Glomerular visceral epithelial cell (primary cell): ENCODE measurements at regions not wholly inside any gene's neighbourhood (a gene's known extent, or its start where the extent isn't known, plus 50 kb on each side); places are given as distances from the start of the nearest gene placed in this dataset.

Experiments used
- DNase-seq: peaks from one replicate; pipeline ENCODE4 v3.0.0-alpha.2; 2016; ENCODE audit errors: extremely low spot score

DNA sequence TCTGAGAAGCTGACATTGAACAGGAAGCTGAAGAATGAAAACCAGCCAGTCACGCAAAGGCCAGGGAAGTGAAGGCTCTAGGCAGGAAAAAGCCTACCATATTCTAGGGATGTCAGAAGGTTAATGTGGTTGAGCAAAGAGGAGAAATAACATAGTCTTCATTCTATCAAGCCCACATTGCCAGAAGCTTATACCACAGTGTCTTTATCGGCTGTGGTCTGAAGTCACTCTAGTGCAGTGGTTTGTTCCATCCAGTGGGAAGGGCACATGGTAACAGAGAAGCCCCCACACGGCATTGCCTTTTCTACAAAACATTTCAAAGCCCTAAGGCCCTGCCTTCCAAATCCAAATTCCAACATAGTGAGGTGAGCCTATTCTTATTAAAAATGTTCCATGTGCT is 311.3 kb downstream of the TNS1 start:
- no peak for DNase-seq

DNA sequence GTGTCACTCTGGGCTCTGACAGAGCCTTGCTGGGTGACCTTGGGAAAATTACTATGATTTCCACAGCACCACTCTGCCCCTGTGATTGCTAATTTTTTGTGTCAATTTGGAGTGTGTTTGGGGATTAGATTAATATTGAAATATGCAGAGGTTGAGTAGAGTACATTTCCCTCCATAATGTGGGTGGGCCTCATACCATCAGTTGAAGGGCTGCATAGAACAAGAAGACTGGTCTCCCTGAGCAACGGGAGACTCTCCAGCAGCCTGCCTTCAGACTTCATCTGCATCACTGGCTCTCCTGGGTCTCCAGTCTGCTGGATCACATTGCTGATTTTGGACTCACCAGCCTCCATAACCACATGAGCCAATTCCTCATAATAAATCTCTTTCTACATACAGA is 313.7 kb downstream of the TNS1 start:
- DNase-seq = no peak

DNA sequence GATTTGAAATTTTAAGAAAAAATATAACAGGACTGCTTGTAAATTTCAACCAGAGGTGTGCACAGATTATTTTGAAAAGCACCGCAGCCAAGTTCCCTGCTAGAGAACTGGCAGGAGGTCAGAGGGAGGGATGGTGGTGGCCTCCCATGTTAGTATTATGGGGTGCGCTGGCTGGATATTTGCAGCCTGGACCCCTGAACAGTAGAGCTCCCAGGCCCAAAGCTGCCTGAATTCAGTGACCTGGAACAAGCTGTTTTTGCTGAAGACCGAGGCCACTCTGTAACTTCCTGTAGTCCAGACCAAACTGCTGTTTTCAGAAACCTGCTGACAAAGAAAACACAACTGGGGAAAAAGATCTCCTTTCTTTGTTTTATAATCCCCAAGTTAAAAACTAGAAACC is 314.3 kb downstream of the TNS1 start:
- no peak for DNase-seq

GRCh38 chr2:217687771-217688170 is 315.0 kb downstream of the TNS1 start:
- no peak for DNase-seq

GRCh38 chr2:217685255-217685605 is 317.6 kb downstream of the TNS1 start:
- DNase-seq = peak; percentile 75

DNA sequence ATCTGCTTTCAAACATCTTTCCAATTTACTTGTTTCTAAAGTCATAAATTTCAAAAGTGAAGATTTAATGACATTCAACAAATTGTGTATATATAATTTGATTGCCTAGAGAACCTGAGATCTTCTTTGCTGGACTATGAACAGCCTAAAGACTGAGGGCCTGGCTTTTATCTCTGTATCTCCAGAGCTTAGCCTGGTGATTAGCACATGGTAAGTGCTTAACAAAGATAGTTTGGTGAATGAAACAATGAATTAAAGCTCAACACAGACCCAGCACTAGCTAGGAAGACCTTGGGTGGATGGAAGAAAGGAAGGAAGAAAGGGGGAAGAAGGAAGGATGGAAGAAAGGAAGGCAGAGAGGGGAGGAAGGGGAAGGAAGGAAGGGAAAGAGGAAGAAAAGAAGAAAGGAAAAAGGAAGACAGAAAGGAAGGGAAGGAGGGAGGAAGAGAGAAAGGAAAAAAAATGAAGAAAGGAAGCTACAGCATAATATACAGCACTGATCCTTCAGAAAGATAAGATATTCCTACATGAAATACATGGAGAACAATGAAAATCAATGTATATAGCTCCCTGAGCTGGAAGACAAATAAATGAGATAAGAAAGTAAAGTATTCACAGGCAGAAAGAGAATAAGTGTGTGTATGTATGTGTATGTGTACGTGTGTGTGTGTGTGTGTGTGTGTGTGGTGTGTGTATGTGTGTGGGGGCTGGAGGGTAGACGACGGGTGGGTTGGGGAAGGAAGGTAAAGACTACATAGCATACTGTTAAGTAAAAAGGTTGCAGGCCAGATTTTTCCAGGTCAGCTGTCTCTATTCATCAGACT is 318.2 kb downstream of the TNS1 start:
- no peak for DNase-seq

- DNase-seq = no peak
These were observed 319.5 kb downstream of the TNS1 start for GRCh38 chr2:217683106-217683870.

DNA sequence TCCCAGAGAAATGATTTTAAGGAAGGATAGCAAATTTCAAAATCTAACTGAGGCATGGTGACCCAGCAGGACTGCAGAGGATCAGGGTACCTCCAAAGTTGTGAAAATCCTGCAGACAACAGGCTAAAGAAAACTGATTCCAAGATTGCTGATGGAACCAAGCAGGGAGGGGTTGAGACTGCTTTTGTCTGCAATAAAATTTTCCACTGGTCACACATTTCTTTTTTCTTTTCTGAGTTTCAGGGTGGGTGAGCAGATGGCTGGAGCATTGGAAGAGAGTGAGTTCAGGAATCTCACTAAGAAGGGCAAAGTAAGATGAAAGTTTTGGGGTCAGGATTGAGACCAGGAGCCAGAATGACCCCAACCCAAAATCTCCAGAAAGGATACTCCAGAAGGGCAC is 321.0 kb downstream of the TNS1 start:
- DNase-seq = no peak

DNA sequence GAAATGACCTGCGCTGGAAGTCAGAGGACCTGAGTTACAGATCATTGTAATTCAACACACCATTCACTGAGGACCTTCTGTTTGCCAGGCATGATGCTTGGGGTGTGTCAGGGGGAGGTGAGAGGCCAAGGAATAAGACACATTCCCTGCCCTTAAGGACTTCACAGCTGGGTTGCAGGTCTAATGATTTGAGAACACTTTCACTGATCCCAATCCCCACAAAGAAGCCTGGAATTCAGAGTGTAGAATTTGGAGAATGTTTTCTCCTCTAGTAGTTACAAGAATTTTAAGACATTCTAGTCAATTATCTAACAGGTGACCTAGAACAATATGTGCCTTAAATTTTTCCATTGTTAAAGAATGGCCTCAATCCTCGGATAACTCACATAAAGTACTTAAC is 322.4 kb downstream of the TNS1 start:
- DNase-seq = no peak

DNA sequence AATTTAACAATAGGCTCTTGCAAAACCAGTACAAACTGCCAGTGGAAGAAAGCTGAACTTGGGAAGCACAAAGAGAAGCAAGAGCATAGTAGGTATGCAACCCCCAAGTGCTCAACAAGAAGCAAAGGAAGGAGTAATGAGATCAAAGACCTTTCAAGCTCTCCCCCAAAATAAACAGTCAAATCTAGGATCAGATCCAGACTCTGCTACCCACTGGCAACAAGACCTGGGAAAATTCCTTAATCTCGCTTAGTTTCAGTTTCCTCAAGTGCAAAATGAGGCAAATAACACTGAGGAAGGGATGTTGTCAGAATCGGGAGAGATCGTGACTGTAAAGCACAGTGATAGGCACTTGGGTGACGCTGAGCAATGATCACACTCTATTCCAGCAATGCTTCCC is 329.2 kb downstream of the TNS1 start:
- no peak for DNase-seq

GRCh38 chr2:217672472-217672871 is 330.3 kb downstream of the TNS1 start:
- DNase-seq = no peak

- no peak for DNase-seq
These were observed 330.9 kb downstream of the TNS1 start for GRCh38 chr2:217671871-217672270.

- DNase-seq = no peak
These were observed 331.7 kb downstream of the TNS1 start for GRCh38 chr2:217671075-217671474.

DNA sequence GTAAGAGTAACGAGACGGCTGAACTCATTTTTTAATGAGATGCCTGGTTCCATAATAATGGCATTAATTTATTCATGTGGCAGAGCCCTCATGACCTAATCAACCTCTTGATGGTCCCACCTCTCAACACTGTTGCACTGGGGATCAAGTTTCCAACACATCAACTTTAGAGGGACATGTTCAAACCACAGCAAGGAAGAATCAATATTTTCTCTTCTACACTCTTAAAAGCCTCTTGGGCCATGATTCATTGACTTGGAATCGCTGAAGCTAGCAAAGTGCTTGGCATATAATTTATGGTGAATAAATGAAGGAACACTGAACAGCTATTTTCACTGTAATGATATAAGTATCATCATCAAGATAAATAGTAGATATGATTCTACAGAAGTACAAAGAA is 333.0 kb downstream of the TNS1 start:
- no peak for DNase-seq

DNA sequence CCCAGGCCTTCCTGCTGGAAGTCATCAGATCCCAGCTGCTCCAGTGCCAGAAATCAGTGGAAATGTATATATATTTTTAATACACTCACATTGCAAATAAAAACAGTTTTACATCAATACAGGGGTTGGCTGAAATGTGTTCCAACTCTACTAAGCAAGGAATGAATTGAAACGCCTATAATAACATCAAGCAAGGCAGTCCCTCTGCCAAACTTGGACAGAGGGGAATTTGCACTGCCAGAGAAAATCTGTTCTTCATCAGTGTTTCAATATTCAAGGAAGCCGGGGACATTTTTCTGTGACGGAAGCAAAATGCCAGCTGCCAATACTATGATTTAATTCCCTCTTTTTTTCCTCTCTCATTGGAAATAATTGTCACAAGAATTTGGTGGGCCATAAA is 335.3 kb downstream of the TNS1 start:
- no peak for DNase-seq

DNA sequence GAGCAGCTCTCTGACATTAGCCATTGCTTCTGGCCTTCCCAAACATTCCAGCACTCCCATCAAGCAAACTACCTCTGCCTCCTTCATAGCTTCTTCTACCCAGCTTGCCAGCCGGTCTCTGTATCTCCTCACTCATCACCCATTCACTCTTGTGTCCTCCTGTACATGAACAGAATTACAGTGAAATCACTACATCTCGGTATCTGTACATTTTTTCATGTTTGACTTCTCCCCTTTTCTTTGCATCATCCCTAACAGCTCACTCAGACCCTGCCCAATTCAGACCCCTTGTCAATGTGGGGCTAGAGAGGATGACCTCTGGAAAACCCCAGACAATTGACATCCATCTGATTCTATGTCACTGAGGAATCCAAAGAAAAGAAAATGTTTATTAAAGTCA is 335.8 kb downstream of the TNS1 start:
- DNase-seq = no peak

GRCh38 chr2:217666338-217666737 is 336.5 kb downstream of the TNS1 start:
- DNase-seq = peak; percentile 25

DNA sequence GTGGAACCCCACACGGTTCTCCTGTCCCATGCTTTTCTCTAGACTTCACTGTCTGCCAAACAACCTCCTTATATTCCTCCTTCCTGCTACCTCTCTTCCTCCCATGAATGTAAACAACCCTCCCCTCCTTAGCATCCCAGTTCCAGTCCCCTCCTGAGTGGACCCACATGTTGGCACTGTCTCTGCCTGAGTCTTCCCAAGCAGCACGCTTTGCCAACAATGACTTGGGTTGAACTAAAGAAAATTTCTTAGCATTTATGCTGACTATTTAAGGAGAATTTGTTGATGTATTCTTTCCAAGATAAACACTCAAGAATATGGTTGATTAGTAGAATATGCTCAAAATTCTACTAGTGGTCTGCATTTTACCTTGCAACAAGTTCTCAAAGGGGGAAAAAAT is 338.0 kb downstream of the TNS1 start:
- no peak for DNase-seq

DNA sequence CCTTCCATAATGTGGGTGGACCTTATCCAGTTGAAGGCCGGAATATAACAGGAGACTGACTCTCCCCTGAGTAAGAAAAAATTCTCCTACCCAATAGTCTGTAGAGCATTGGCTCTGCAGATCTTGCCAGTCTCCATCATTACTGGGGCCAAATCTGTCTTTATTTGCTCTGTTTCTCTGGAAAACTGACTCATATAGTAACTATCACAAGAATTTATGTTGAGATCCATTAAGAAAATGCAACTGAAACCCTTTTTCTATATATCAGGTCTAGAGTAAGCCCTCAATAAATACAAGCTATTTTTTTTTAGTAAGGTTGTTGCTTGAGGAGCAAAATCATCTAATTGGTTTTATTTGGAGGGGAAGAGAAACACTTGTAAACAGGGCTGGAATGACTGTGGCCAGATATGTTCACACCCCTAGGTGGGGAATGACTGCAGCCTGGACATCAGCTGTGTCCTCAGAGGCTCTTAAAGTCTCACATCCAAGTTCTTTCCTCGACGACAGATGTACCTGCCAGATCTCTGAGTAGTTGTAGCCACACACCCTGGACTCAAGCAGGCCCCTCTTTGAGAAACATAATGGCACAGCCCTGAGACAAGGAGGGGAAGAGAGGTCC is 339.7 kb downstream of the TNS1 start:
- DNase-seq = no peak

DNA sequence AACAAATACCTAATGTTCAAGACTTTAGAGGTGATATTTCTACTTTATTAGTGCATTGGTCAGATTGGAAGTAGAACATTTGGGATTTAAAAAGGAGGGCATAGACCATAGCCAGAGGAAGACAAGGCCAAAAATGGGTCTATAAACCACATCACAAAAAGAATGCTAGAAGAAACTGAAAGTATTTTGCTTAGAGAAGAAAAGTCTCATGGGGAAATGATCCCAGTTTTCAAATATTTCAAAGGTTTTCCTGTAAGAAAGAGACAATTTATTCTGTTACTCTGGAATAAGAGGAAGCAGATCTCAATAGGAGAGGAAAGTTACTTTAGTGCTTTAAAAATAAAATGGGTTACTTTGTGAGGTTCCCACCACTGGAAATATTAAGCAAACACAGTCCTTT is 341.4 kb downstream of the TNS1 start:
- no peak for DNase-seq

- DNase-seq = no peak
These were observed 342.4 kb downstream of the TNS1 start for GRCh38 chr2:217660423-217660822.

- no peak for DNase-seq
These were observed 344.0 kb downstream of the TNS1 start for GRCh38 chr2:217658806-217659205.

DNA sequence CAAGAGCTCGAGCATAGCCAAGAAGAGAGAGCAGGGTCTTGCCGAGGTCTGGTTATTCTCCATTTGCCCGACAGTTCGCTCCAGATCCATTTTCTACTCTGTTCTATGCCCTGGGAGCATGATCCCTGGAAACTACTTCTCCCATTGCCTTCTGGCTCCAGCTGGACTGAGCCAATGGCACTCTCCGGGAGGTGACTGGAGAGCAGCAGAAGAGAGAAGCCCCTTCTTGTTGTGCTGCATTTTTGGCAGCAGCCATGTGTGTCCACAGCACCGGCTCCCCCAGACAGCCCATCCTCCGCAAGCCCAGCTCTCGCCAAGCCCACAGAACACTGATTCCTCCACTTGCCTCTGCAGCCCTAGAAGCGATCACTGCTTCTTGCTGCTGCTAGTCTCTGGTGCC is 345.5 kb downstream of the TNS1 start:
- DNase-seq = no peak
